ENCODE measurements at regions not wholly inside any gene's neighbourhood (a gene's known extent, or its start where the extent isn't known, plus 50 kb on each side); places are given as distances from the start of the nearest gene placed in this dataset.

- TF ChIP-seq CTCF (conservative IDR thresholded peaks at IDR 0.05): no peak
- H3K9me3 Mint-ChIP-seq: no peaks in the 10 kb centered on the region
- no peaks in the 10 kb centered on the region for H3K27me3 Mint-ChIP-seq (ENCODE audit: low read depth)
- H3K4me1 Mint-ChIP-seq: peaks cover 37% of the 10 kb centered on the region
- H3K36me3 Mint-ChIP-seq (ENCODE audit: low read depth): no peaks in the 10 kb centered on the region
- H3K4me3 Mint-ChIP-seq: no peak overlapping the region
- no peak overlapping the region for H3K27ac Mint-ChIP-seq (ENCODE audit: unreplicated experiment)
- DNase-seq (ENCODE audit: low read depth, low spot score): no peak
Observed at GRCh38 chr3:34263101-34263621, 464.7 kb downstream of the PDCD6IP start.

- no peak overlapping the region for H3K4me3 Mint-ChIP-seq
Observed at GRCh38 chr3:34264337-34265041, 466.1 kb downstream of the PDCD6IP start.

GRCh38 chr3:34267088-34267487 lies 468.7 kb downstream of the PDCD6IP start:
- no peak overlapping the region for H3K4me3 Mint-ChIP-seq
- H3K36me3 Mint-ChIP-seq (ENCODE audit: low read depth): peaks cover 3% of the 10 kb centered on the region

More at GRCh38 chr3:34264337-34265041, 466.1 kb downstream of the PDCD6IP start:
- H3K36me3 Mint-ChIP-seq (ENCODE audit: low read depth): no peaks in the 10 kb centered on the region
- H3K27ac Mint-ChIP-seq (ENCODE audit: unreplicated experiment): no peak overlapping the region
- H3K27me3 Mint-ChIP-seq (ENCODE audit: low read depth): no peaks in the 10 kb centered on the region
- peaks cover 34% of the 10 kb centered on the region for H3K4me1 Mint-ChIP-seq
- no peaks in the 10 kb centered on the region for H3K9me3 Mint-ChIP-seq
- DNase-seq (ENCODE audit: low read depth, low spot score): no peak
- TF ChIP-seq CTCF (conservative IDR thresholded peaks at IDR 0.05): no peak

GRCh38 chr3:34268032-34268709 lies 469.7 kb downstream of the PDCD6IP start:
- H3K4me1 Mint-ChIP-seq: peaks cover 8% of the 10 kb centered on the region
- H3K27me3 Mint-ChIP-seq (ENCODE audit: low read depth): no peaks in the 10 kb centered on the region
- DNase-seq (ENCODE audit: low read depth, low spot score): no peak
- H3K9me3 Mint-ChIP-seq: peaks cover 5% of the 10 kb centered on the region
- H3K4me3 Mint-ChIP-seq: no peak overlapping the region
- no peak for TF ChIP-seq CTCF (conservative IDR thresholded peaks at IDR 0.05)
- peaks cover 3% of the 10 kb centered on the region for H3K36me3 Mint-ChIP-seq (ENCODE audit: low read depth)
- peak overlapping the region; percentile 60 for H3K27ac Mint-ChIP-seq (ENCODE audit: unreplicated experiment)

More at GRCh38 chr3:34267088-34267487, 468.7 kb downstream of the PDCD6IP start:
- peaks cover 18% of the 10 kb centered on the region for H3K4me1 Mint-ChIP-seq
- H3K9me3 Mint-ChIP-seq: peaks cover 5% of the 10 kb centered on the region
- no peak for DNase-seq (ENCODE audit: low read depth, low spot score)
- H3K27ac Mint-ChIP-seq (ENCODE audit: unreplicated experiment): no peak overlapping the region
- no peaks in the 10 kb centered on the region for H3K27me3 Mint-ChIP-seq (ENCODE audit: low read depth)
- TF ChIP-seq CTCF (conservative IDR thresholded peaks at IDR 0.05): no peak

- no peak for DNase-seq (ENCODE audit: low read depth, low spot score)
- Mint-ChIP-seq H3K36me3 (ENCODE audit: low read depth) (peaks cover 3% of the 10 kb centered on the region), H3K27me3 (ENCODE audit: low read depth) (no peaks in the 10 kb centered on the region), H3K4me1 (no peaks in the 10 kb centered on the region), H3K4me3 (no peak overlapping the region), H3K27ac (ENCODE audit: unreplicated experiment) (no peak overlapping the region), H3K9me3 (peaks cover 5% of the 10 kb centered on the region)
- TF ChIP-seq CTCF (conservative IDR thresholded peaks at IDR 0.05): no peak
Observed at GRCh38 chr3:34275811-34276210, 477.4 kb downstream of the PDCD6IP start.
